ENCODE measurements at regions not wholly inside any gene's neighbourhood (a gene's known extent, or its start where the extent isn't known, plus 50 kb on each side); places are given as distances from the start of the nearest gene placed in this dataset.

DNA sequence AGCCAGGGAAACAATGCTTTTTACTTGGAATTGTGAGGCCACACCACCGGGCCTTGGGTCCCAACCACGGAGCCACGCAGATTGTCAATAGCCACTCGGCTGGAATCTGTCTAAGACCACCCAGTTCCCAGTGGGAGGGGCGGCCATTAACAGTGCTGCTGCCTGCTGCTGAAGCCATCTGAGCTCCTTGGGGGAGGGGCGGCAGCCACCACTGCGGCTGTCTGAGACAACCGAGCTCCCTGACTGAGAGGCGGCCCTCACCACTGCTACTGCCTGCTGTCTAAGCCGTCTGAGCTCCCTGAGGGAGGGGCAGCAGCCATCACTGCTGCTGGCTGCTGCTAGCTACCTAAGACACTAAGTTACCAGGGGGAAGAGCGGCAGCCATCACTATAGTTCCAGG lies 64.3 kb downstream of the DMRTA2 start:
- CTCF ChIA-PET = no interaction called here
- POLR2A ChIA-PET = no interaction called here

GRCh38 chr1:50357186-50357585 lies 66.1 kb downstream of the DMRTA2 start:
- POLR2A ChIA-PET = no interaction called here
- CTCF ChIA-PET = no interaction called here

GRCh38 chr1:50354813-50355212 lies 68.4 kb downstream of the DMRTA2 start:
- ChIA-PET CTCF (interaction anchor here (1.2 kb wide), 1 partner anchor 16 kb away, joined by 3 read pairs; no protein-coding TSS in a partner anchor), POLR2A (interaction anchor here (0.6 kb wide), 1 partner anchor 83 kb away, joined by 10 read pairs; no protein-coding TSS in a partner anchor)

GRCh38 chr1:50352428-50352827 lies 70.8 kb downstream of the DMRTA2 start:
- ChIA-PET POLR2A (no interaction called here), CTCF (no interaction called here)

DNA sequence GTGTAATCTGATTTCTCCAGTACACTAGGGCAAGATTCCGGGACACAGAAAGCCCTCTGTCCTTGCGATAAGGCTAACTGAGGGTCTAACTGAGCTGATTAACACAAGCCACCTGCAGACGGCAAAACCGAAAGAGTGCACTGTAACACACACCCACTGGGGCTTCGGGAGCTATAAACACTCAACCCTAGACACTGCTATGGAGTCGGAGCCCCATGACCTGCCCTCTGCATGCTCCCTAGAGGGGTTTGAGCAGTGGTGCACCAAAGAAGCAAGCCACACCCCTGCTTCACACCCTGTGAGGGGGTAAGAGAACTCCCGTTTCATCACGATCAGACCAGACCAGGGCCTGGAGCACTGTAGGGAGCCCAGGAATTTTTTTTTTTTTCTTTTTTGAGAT lies 72.4 kb downstream of the DMRTA2 start:
- ChIA-PET POLR2A (no interaction called here), CTCF (no interaction called here)

GRCh38 chr1:50350421-50350820 lies 72.8 kb downstream of the DMRTA2 start:
- ChIA-PET CTCF (no interaction called here), POLR2A (no interaction called here)

DNA sequence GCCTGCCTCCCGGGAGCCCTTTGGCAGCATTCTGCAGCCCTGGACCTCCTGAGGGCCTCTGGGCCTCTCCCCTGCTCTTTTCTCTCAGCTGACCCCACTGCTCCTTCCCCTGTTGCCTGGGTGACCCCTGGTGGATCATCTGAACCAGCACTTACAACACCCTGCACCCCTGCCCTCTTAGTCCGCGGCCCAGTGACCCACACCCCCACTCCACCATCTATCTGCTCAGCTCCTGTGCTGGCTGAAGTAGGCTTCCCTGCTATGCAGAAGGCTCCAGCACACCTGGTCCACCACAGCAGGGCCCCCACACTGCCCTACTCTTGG lies 74.0 kb downstream of the DMRTA2 start:
- ChIA-PET CTCF (interaction anchor here (1.8 kb wide), 1 partner anchor 9 kb away, joined by 3 read pairs; no protein-coding TSS in a partner anchor), POLR2A (no interaction called here)

DNA sequence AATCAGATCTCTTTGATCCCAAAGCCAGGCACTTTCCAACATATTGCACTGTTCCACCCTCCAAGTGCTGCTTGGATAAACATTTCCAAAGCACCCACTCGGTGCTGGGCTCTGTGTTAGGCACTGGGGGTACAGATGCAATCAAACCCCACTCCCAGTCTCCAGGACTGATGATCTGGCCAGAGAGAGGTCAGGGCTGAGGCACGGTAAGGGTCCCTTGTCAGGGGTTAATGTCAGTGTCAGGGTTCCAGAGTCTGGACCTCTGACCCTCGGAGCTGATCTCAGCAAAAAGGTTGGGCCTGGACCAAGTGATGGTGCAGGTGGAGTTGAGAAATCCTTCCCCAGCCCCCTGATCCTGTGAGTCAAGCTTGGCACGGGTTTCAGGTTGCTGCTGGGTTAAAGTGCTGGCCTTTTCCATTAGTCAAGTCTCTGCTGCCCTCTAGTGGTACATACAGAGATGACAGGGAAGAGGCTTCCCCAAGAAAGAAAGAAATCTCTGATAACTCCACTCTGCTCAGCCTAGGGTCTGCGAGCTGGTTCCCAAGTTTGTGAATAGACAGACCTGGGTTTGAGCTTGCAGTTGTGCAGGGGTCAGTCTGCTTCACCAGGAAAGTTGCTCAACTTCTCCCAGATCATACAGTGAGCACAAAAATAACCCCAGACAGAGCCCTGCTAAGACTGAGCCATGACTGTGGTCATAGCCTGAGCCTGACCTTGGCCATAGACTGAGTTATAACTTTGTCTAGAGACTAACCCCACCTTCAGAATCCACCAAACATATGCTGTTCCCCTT lies 74.6 kb downstream of the DMRTA2 start:
- POLR2A ChIA-PET = no interaction called here
- CTCF ChIA-PET = interaction anchor here (1.5 to 1.8 kb wide), 2 partner anchors 9 to 17 kb away, joined by 3 to 9 read pairs; no protein-coding TSS in a partner anchor

- ChIA-PET CTCF (interaction anchor here (0.7 to 1.8 kb wide), 3 partner anchors 8 to 127 kb away, joined by 3 to 9 read pairs (median 5); no protein-coding TSS in a partner anchor), POLR2A (no interaction called here)
These were observed 75.3 kb downstream of the DMRTA2 start for GRCh38 chr1:50347933-50348332.

GRCh38 chr1:50346621-50347020 lies 76.6 kb downstream of the DMRTA2 start:
- ChIA-PET POLR2A (no interaction called here), CTCF (interaction anchor here (0.9 to 1.4 kb wide), 2 partner anchors 13 to 1669 kb away, joined by 3 read pairs; no protein-coding TSS in a partner anchor)

DNA sequence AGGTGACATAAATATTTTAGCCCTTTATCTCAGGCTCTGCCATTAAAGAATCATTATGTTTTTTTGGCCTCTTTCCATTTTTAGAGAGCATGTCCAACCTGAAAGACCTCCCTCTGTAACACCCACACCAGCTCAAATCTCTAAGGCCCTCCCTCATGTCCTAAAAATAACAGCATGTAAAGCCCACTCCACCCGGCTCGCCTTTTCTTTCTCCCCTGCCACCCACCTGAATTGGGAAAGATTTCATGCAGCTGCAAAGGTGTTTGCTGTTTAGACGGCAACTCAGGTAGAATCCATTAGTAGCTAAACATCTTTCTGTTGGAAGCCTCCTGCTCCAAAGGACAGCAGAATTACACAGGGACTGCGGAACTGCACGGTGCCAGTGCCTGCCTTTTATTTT lies 79.9 kb downstream of the DMRTA2 start:
- POLR2A ChIA-PET = no interaction called here
- CTCF ChIA-PET = interaction anchor here (2.7 kb wide), 1 partner anchor 10 kb away, joined by 14 read pairs; no protein-coding TSS in a partner anchor

DNA sequence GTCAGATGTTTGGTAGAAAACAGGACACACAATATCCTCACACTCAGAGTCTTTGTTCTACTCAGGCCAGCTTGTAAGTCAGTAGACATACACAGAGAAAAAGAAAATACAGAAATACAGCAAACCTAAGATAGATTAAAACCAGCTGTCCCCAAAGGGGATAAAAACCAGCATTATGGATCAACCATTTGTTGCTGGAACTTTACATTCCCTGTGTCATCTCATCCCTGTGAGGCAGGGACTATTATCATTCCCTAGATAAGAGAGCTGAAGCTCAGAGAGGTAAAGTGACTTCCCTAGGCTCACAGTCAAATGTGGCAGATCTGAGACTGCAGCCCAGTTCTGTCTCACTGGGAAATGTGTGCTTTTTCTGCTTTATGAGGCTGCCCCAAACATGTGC lies 80.7 kb downstream of the DMRTA2 start:
- ChIA-PET POLR2A (no interaction called here), CTCF (interaction anchor here (2.7 kb wide), 1 partner anchor 10 kb away, joined by 14 read pairs; no protein-coding TSS in a partner anchor)

- CTCF ChIA-PET = no interaction called here
- POLR2A ChIA-PET = no interaction called here
These were observed 88.2 kb downstream of the DMRTA2 start for GRCh38 chr1:50335036-50335435.

DNA sequence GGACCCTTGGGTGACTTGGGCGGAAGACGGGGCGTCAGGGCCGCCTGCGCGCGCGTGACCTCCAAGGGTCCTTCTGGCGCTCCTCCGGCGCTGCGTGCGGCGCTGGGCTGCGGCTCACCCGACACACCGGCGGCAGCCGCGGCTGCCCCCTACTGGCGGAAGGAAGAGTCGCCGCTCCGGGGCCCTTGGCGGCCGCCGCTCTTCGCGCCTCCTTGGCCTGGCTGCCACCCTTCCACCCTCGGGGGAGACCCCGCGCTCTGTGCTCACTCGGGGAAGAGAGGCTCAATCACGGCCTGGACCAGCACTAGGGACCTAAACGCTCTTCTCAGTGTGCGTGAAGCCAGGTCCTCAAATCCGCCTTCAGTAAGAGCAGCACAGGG lies 89.7 kb downstream of the DMRTA2 start:
- ChIA-PET CTCF (interaction anchor here (0.6 to 1.8 kb wide), 3 partner anchors 9 to 73 kb away, joined by 3 to 14 read pairs (median 3); no protein-coding TSS in a partner anchor), POLR2A (no interaction called here)

GRCh38 chr1:50332941-50333594 lies 90.2 kb downstream of the DMRTA2 start:
- ChIA-PET CTCF (interaction anchor here (0.6 to 1.8 kb wide), 5 partner anchors 9 to 74 kb away, joined by 3 to 14 read pairs (median 4); no protein-coding TSS in a partner anchor), POLR2A (interaction anchor here (0.7 kb wide), 1 partner anchor 176 kb away, joined by 3 read pairs; no protein-coding TSS in a partner anchor)

DNA sequence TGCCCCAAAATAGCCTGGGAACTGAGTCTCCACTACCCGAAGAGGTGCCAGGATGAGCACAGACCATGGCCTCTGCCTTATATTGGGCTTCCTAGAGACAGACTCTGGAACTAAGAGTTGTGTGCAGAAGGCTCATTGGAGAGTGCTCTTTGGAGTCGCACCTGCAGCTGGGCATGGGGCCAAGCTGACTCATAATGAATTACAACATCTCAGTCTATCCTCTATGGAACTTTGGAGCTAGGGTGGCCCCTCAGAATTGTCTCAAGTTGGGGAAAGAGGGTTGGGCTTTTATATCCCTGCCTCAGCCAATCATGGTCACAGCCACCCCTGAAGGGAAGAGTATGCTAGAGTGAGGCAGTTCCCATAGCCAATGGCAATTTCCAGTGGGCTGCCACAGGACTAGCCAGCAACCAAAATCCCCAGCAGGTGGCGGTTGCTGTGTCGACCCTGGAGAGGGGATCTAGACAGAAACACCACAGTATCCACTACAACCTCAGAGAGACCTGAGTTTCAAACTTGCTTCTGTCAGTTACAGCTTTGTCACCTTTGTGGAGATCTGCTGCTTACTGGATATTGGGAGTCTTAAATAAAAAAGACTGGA lies 93.8 kb downstream of the DMRTA2 start:
- ChIA-PET CTCF (no interaction called here), POLR2A (no interaction called here)

DNA sequence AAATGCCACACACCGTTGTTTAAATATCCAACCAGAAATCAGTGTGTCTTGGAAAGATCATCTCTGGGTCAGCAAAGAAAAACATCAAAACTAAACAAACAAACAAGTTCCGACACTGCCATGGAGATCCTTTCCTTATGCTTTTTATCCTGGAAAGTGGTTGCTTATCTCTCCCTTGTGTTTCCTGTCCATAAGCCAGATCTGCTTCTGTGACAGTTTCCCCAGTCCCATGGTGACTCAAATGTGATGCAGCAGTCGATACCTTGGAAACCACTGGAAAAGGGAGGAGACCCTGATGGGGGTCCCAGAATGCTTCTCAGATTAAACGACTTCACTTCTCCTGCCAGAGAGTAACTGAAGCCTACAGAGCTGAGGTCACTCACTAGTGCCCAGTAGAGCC lies 94.7 kb downstream of the DMRTA2 start:
- CTCF ChIA-PET = no interaction called here

DNA sequence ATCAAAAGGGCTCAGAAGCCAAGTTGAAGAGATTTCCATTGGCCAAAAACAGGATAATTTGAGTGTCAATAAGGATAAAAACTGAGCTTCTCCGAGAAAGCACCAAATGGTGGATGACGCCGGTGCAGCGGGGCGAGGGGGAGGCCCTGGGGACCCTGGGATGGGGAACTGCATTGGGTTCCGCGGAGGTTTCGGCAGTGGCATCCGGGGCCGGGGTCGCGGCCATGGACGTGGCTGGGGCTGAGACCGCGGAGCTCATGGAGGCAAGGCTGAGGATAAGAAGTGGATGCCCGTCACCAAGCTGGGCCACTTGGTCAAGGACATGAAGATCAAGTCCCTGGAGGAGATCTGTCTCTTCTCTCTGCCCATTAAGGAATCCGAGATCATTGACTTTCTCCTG lies 97.2 kb downstream of the DMRTA2 start:
- ChIA-PET POLR2A (no interaction called here), CTCF (no interaction called here)

More for the DNA sequence above, 94.7 kb downstream of the DMRTA2 start:
- POLR2A ChIA-PET = no interaction called here

DNA sequence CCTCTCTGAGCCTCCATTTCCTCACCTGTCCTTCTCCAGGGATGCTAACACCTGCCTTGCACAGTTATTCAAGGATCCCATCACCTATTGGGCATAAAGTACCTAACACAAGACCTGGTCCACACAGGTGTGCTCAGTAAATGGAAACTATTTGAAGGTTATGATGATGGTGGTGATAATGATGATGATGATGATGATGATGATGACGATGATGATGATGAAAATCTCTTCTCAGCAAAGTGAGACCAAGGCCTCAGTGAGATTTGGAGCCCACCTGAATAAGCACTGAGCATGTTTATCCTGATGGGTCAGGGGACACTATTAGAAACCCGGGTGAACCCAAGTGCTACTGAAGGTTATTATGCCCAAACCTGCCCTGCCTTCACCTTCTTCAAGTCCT lies 100.7 kb downstream of the DMRTA2 start:
- POLR2A ChIA-PET = no interaction called here
- CTCF ChIA-PET = no interaction called here

GRCh38 chr1:50318428-50318827 lies 104.8 kb downstream of the DMRTA2 start:
- ChIA-PET POLR2A (no interaction called here), CTCF (no interaction called here)

GRCh38 chr1:50308878-50309277 lies 114.4 kb downstream of the DMRTA2 start:
- ChIA-PET CTCF (no interaction called here), POLR2A (no interaction called here)
